GM13976 (cell line): ENCODE measurements at regions not wholly inside any gene's neighbourhood (a gene's known extent, or its start where the extent isn't known, plus 50 kb on each side); places are given as distances from the start of the nearest gene placed in this dataset.

Experiments used
- DNase-seq: peaks from one replicate; pipeline ENCODE4 v3.0.0; 2012; ENCODE audit warnings: low spot score
- CTCF ChIP-seq: IDR thresholded peaks from 2 replicates; pipeline ENCODE4 v1.5.1; 2012; ENCODE audit warnings: borderline replicate concordance, mild to moderate bottlenecking; ENCODE audit not compliant: insufficient read depth; ENCODE audit errors: extremely low read depth, missing control alignments, control extremely low read depth
- in situ Hi-C: fragments of 300-500 bp; cut with MboI; formaldehyde crosslinking; loops from one replicate; pipeline ENCODE4 v1.12.0; 2022; ENCODE audit warnings: low sequenced_read_pairs, mixed read lengths, inconsistent platforms; ENCODE audit not compliant: unreplicated experiment

- DNase-seq: no peak
- TF ChIP-seq CTCF: no peak
- in situ Hi-C loops: no loop called here
Observed at GRCh38 chr10:33681595-33681994, 347.1 kb upstream of the NRP1 start.

GRCh38 chr10:33680036-33680435, 345.6 kb upstream of the NRP1 start:
- in situ Hi-C loops: no loop called here
- no peak for DNase-seq

GRCh38 chr10:33676606-33677339, 342.3 kb upstream of the NRP1 start:
- in situ Hi-C loops: no loop called here
- DNase-seq: no peak
- TF ChIP-seq CTCF: no peak

More at GRCh38 chr10:33680036-33680435, 345.6 kb upstream of the NRP1 start:
- no peak for TF ChIP-seq CTCF

GRCh38 chr10:33674986-33675599, 340.6 kb upstream of the NRP1 start:
- no peak for DNase-seq
- no peak for TF ChIP-seq CTCF
- in situ Hi-C loops: no loop called here

- TF ChIP-seq CTCF: no peak
- DNase-seq: no peak
- in situ Hi-C loops: no loop called here
Observed at GRCh38 chr10:33674491-33674890, 340.0 kb upstream of the NRP1 start.

GRCh38 chr10:33673839-33674415, 339.5 kb upstream of the NRP1 start:
- TF ChIP-seq CTCF: no peak
- in situ Hi-C loops: no loop called here
- no peak for DNase-seq

GRCh38 chr10:33669904-33670303, 335.4 kb upstream of the NRP1 start:
- in situ Hi-C loops: no loop called here
- no peak for DNase-seq
- no peak for TF ChIP-seq CTCF
